ENCODE measurements at regions not wholly inside any gene's neighbourhood (a gene's known extent, or its start where the extent isn't known, plus 50 kb on each side); places are given as distances from the start of the nearest gene placed in this dataset.

DNA sequence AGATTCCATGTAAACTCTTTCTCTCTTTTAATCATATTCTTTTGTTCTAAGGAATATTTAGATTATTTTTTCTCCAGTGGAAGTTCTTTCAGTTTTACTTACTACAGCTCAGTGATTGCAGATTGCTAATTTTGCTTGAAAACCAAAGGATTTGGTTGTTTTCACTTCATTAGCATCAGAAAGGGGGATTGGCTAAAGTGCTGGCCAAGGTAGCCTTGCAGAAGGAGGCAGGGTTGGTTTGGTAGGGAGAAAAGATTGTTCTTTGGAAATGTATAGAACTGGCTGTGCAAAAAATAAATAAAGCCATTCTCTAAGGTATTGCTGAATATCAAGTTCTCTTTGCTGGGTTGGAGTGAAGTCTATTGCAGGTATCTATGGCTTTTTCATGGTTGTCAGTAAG lies 92.6 kb downstream of the FAT3 start:
- no peak for DNase-seq (ENCODE audit: low read depth)

DNA sequence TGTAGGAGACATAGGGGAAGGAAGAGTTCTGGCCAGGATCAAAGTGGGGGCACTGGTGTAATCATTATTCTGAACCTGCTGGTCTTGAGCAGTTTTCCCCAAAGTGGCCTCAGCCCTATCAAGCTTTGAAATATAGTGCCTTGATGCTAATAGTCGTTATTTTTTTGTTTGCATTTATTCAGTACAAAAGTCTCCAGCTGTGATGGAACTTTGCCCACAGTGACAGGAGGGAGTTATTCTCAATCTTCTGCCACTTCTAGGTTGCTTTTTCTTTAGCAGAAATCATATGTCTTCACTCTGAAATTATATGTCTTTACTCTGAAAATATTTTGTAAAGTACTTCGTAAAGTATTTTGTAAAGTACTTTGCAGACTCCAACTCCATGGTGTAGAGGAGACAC lies 93.1 kb downstream of the FAT3 start:
- TF ChIP-seq, protein P1, sequence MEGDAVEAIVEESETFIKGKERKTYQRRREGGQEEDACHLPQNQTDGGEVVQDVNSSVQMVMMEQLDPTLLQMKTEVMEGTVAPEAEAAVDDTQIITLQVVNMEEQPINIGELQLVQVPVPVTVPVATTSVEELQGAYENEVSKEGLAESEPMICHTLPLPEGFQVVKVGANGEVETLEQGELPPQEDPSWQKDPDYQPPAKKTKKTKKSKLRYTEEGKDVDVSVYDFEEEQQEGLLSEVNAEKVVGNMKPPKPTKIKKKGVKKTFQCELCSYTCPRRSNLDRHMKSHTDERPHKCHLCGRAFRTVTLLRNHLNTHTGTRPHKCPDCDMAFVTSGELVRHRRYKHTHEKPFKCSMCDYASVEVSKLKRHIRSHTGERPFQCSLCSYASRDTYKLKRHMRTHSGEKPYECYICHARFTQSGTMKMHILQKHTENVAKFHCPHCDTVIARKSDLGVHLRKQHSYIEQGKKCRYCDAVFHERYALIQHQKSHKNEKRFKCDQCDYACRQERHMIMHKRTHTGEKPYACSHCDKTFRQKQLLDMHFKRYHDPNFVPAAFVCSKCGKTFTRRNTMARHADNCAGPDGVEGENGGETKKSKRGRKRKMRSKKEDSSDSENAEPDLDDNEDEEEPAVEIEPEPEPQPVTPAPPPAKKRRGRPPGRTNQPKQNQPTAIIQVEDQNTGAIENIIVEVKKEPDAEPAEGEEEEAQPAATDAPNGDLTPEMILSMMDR (IDR thresholded peaks at IDR 0.05; ENCODE audit: low read depth, low read length, missing control alignments), result no peak
- no peak for DNase-seq (ENCODE audit: low read depth)
- H3K4me3 ChIP-seq (ENCODE audit: low read depth, low read length), result no peak overlapping the region

More for the DNA sequence above, 92.6 kb downstream of the FAT3 start:
- TF ChIP-seq, protein P1 (IDR thresholded peaks at IDR 0.05; ENCODE audit: low read depth, low read length, missing control alignments), result no peak
- H3K4me3 ChIP-seq (ENCODE audit: low read depth, low read length), result no peak overlapping the region

DNA sequence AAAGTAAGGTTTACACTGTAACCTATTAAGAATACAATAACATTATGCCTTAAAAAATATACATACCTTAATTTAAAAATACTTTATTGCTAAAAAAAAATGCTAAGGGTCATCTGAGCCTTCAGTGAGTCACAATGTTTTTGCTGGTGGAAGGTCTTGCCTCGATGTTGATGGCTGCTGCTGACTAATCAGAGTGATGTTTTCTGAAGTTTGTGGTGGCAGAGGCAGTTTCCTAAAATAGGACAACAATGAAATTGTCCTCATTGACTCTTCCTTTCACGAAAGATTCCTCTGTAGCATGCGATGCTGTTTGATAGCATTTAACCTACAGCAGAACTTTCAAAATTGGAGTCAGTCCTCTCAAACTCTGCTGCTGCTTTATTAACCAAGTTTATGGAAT lies 97.6 kb downstream of the FAT3 start:
- H3K4me3 ChIP-seq (ENCODE audit: low read depth, low read length), result no peak overlapping the region
- DNase-seq (ENCODE audit: low read depth), result no peak
- TF ChIP-seq, protein P1 (IDR thresholded peaks at IDR 0.05; ENCODE audit: low read depth, low read length, missing control alignments), result no peak

DNA sequence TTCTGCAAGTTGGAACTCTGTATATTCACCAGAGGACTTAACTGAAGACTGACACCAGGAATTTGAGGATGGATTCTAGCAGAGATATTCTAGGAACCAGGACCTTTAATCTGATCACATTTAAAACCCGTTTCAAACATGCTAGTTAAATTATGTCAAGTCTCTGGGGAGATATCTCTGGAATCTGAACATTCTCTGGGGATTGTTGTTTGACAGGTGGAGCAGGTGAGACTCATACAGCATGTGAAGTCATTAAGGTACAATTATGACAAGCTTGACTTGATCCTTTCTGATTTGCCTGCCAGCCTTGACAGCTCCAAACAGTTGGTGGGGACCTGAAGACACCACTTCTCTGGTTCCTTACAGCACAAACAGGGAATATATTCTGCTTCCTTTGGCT lies 100.3 kb downstream of the FAT3 start:
- no peak overlapping the region for H3K4me3 ChIP-seq (ENCODE audit: low read depth, low read length)
- DNase-seq (ENCODE audit: low read depth), result no peak
- TF ChIP-seq, protein P1 (IDR thresholded peaks at IDR 0.05; ENCODE audit: low read depth, low read length, missing control alignments), result no peak

DNA sequence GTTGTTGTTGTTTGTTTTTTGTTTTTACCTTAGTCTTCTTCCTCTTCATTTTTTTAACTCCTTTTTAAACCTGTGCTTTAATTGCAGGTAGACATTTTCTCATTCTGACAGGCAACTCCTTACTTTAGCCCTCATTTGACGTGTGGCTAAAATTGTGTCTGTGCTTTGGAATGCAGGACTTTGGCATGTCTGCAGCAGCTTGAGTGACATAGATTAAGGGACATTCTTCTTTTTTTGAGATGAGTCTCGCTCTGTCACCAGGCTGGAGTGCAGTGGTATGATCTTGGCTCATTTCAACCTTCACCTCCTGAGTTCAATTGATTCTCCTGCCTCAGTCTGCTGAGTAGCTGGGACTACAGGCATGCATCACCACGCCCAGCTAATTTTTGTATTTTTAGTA lies 100.8 kb downstream of the FAT3 start:
- TF ChIP-seq, protein P1 (IDR thresholded peaks at IDR 0.05; ENCODE audit: low read depth, low read length, missing control alignments), result no peak
- H3K4me3 ChIP-seq (ENCODE audit: low read depth, low read length), result no peak overlapping the region
- DNase-seq (ENCODE audit: low read depth), result no peak

DNA sequence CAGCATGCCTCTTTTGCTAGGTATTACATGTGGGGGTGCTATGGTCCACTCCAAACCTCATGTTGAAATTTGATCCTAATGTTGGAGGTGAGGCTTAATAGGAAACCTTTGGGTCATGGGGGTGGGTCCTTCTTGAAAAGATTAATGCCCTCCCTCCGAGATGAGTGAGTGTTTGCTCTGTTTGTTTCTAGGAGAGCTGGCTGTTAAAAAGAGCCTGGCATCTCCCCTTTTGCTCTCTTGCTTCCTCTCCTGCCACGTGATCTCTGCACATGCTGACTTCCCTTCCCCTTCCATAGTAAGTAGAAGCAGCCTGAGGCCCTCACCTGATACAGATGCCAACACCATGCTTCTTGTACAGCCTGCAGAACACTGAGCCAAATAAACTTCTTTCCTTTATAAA lies 104.5 kb downstream of the FAT3 start:
- TF ChIP-seq, protein P1 (IDR thresholded peaks at IDR 0.05; ENCODE audit: low read depth, low read length, missing control alignments), result no peak
- no peak for DNase-seq (ENCODE audit: low read depth)
- H3K4me3 ChIP-seq (ENCODE audit: low read depth, low read length), result no peak overlapping the region

DNA sequence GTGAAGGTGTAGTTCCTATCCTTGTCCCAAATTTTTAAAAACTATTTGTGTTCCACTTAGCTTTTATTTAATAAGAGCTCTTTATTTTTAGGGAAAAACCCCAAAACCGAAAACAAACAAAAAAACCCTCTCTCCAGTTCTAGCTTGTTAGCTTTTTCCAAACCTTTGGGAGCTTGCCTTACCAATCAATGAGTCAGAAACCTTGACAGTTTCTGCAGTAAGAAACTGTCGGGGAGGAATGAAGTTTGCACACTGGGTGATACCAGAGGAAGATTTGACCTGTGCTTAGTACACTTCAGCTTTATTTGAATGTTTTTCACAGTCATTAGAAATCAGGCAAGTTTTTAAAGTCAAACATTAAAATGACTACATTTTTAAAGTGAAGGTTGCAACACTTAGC lies 105.0 kb downstream of the FAT3 start:
- no peak overlapping the region for H3K4me3 ChIP-seq (ENCODE audit: low read depth, low read length)
- no peak for DNase-seq (ENCODE audit: low read depth)
- TF ChIP-seq, protein P1 (IDR thresholded peaks at IDR 0.05; ENCODE audit: low read depth, low read length, missing control alignments), result no peak

Measured in GM12864 (cell line).